ENCODE measurements at regions not wholly inside any gene's neighbourhood (a gene's known extent, or its start where the extent isn't known, plus 50 kb on each side); places are given as distances from the start of the nearest gene placed in this dataset.

DNA sequence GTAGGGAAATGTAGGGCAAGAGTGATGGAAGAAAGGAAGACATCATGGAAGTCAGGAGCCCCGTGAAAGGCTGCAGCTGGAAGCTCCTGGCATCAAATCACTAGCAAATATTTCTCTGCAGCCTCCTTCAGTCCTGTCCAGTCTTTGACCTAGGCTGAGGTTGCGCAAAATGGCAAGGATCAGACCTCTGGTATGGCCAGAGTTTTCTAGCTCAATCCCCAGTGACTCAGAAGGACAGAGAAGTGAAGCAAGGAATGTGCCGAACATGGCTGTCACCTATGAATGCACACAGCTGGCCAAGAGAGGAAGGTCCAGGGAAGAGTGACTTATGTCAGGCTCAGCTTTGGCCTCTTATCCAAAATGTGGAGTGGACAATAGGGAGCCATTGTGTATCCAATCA is 71.1 kb upstream of the PHOX2B start:
- H3K27ac ChIP-seq = no peak overlapping the region
- no peaks in the 10 kb centered on the region for H3K36me3 ChIP-seq
- H3K4me1 ChIP-seq = no peaks in the 10 kb centered on the region
- no peak overlapping the region for H3K4me3 ChIP-seq
- TF ChIP-seq, protein P1, sequence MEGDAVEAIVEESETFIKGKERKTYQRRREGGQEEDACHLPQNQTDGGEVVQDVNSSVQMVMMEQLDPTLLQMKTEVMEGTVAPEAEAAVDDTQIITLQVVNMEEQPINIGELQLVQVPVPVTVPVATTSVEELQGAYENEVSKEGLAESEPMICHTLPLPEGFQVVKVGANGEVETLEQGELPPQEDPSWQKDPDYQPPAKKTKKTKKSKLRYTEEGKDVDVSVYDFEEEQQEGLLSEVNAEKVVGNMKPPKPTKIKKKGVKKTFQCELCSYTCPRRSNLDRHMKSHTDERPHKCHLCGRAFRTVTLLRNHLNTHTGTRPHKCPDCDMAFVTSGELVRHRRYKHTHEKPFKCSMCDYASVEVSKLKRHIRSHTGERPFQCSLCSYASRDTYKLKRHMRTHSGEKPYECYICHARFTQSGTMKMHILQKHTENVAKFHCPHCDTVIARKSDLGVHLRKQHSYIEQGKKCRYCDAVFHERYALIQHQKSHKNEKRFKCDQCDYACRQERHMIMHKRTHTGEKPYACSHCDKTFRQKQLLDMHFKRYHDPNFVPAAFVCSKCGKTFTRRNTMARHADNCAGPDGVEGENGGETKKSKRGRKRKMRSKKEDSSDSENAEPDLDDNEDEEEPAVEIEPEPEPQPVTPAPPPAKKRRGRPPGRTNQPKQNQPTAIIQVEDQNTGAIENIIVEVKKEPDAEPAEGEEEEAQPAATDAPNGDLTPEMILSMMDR (IDR thresholded peaks at IDR 0.05) = no peak
- ATAC-seq (no peak), DNase-seq (no peak)
- intact Hi-C loops (cut with DNase I) = no loop called here
- peaks cover 4% of the 10 kb centered on the region for H3K27me3 ChIP-seq (ENCODE audit: low read depth)
- no peaks in the 10 kb centered on the region for H3K9me3 ChIP-seq

DNA sequence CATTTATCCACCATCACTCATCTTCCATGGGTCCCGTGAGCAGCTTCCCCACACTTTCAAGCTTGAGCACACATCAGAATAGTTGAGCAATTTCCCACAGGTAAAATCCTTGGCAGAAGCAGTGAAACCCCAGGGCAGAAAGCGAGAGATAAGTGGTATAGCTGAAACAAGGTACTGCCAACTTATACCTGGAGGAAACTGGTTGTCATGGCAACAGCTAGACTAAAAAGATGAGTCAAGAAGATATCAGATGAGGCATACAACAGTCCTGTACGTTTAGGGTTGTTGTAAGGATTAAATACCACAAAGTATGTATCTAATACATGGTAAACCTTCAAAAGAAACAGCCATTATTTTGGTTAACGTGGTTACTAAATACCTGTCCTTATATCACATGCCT is 66.9 kb upstream of the PHOX2B start:
- H3K9me3 ChIP-seq = no peaks in the 10 kb centered on the region
- H3K4me1 ChIP-seq = no peaks in the 10 kb centered on the region
- DNase-seq = no peak
- H3K36me3 ChIP-seq = no peaks in the 10 kb centered on the region
- TF ChIP-seq, protein P1 (IDR thresholded peaks at IDR 0.05) = no peak
- H3K27me3 ChIP-seq (ENCODE audit: low read depth) = peaks cover 11% of the 10 kb centered on the region
- no peak overlapping the region for H3K27ac ChIP-seq
- H3K4me3 ChIP-seq = no peak overlapping the region
- no peak for ATAC-seq
- intact Hi-C loops (cut with DNase I) = no loop called here

DNA sequence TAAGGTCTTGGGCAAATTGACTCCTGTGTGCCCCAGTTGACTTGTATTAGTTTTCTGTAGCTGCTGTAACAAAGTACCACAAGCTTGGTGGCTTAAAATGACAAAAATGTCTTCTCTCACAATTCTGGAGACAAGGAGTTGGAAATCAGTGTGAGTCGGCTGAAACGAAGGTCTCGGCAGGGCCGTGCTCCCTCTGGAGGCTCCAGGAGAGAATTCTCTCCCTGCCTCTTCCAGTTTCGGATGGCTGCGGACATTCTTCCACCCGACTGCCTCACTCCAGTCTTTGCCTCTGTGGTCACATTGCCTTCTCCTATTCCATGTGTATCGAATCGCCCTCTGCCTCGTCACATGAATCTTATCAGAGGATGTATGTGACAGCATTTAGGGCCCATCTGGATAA is 66.0 kb upstream of the PHOX2B start:
- Histone ChIP-seq H3K9me3 (no peaks in the 10 kb centered on the region), H3K36me3 (no peaks in the 10 kb centered on the region), H3K4me3 (no peak overlapping the region), H3K27me3 (ENCODE audit: low read depth) (peaks cover 10% of the 10 kb centered on the region), H3K27ac (no peak overlapping the region), H3K4me1 (no peaks in the 10 kb centered on the region)
- ATAC-seq (no peak), DNase-seq (no peak)
- TF ChIP-seq, protein P1 (IDR thresholded peaks at IDR 0.05) = no peak
- intact Hi-C loops (cut with DNase I) = no loop called here

DNA sequence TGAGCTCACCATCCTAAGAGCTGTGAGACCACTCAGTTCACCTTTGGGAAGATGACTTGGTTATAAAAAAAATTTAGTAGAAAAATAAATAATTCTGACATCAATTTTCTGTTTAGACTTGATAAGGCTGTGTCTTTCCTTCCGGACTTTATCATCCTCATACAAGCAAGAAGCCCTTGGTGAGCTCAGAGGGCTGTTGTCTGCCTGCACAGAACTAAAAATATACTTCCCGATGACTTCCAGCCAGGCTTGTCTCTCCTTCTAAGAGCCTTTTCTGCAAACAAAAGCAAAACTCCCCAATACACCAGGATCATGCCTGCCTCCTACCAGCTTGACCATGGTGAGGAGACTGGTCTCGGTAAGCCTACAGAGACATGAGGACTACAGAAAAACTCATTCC is 58.3 kb upstream of the PHOX2B start:
- no peaks in the 10 kb centered on the region for H3K9me3 ChIP-seq
- no peaks in the 10 kb centered on the region for H3K36me3 ChIP-seq
- intact Hi-C loops (cut with DNase I) = no loop called here
- DNase-seq (no peak), ATAC-seq (no peak)
- no peaks in the 10 kb centered on the region for H3K27me3 ChIP-seq (ENCODE audit: low read depth)
- no peak overlapping the region for H3K27ac ChIP-seq
- TF ChIP-seq, protein P1 (IDR thresholded peaks at IDR 0.05) = no peak
- no peak overlapping the region for H3K4me3 ChIP-seq
- H3K4me1 ChIP-seq = no peaks in the 10 kb centered on the region

DNA sequence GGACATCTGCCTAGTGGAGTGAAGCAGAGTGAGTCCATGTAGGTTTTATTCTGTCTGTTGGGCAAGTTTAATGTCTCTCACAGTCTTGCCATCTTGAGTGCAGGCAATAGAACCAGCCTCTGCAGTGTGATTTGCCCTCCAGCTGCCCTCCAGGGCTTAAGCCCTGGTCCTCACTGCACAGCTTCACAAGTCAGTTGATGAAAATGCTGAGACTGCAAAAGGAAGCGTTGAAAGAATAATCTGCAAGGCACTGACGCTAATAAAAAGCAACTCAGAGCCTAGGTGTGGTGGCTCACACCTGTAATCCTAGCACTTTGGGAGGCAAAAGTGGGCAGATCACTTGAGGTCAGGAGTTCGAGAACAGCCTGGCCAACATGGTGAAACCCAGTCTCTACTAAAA is 54.1 kb upstream of the PHOX2B start:
- DNase-seq = no peak
- H3K36me3 ChIP-seq = no peaks in the 10 kb centered on the region
- H3K27ac ChIP-seq = no peak overlapping the region
- H3K27me3 ChIP-seq (ENCODE audit: low read depth) = no peaks in the 10 kb centered on the region
- H3K9me3 ChIP-seq = no peaks in the 10 kb centered on the region
- intact Hi-C loops (cut with DNase I) = no loop called here
- TF ChIP-seq, protein P1 (IDR thresholded peaks at IDR 0.05) = no peak
- no peaks in the 10 kb centered on the region for H3K4me1 ChIP-seq
- H3K4me3 ChIP-seq = no peak overlapping the region
- ATAC-seq = no peak

DNA sequence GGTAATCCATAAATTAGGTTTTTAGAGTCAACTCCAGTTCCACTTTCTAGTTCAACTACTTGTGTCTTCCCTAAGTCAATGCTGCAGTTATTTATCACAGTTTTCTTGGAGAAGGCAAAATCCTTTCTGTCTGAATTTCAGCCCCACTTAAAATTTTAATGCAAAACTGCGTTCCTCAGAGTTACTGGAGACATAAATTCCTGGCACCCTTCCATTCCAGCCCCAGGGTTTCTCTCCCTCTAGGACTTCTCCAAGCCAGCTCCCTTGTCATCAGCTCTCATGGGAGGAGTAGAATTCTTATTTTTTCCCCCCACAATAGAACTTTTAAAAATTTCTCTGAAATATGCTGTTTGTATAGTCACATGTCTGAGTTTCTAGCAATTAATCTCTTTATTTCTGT is 50.6 kb upstream of the PHOX2B start:
- Histone ChIP-seq H3K4me3 (no peak overlapping the region), H3K4me1 (no peaks in the 10 kb centered on the region), H3K27ac (no peak overlapping the region), H3K9me3 (no peaks in the 10 kb centered on the region), H3K36me3 (no peaks in the 10 kb centered on the region), H3K27me3 (ENCODE audit: low read depth) (peaks cover 7% of the 10 kb centered on the region)
- intact Hi-C loops (cut with DNase I) = no loop called here
- TF ChIP-seq, protein P1 (IDR thresholded peaks at IDR 0.05) = no peak
- ATAC-seq (no peak), DNase-seq (no peak)

Data from lower lobe of right lung (tissue), 2 donors.